ENCODE measurements at regions not wholly inside any gene's neighbourhood (a gene's known extent, or its start where the extent isn't known, plus 50 kb on each side); places are given as distances from the start of the nearest gene placed in this dataset.
A peak's percentile ranks its signal among the peaks of the same experiment; 100 is the strongest.

DNA sequence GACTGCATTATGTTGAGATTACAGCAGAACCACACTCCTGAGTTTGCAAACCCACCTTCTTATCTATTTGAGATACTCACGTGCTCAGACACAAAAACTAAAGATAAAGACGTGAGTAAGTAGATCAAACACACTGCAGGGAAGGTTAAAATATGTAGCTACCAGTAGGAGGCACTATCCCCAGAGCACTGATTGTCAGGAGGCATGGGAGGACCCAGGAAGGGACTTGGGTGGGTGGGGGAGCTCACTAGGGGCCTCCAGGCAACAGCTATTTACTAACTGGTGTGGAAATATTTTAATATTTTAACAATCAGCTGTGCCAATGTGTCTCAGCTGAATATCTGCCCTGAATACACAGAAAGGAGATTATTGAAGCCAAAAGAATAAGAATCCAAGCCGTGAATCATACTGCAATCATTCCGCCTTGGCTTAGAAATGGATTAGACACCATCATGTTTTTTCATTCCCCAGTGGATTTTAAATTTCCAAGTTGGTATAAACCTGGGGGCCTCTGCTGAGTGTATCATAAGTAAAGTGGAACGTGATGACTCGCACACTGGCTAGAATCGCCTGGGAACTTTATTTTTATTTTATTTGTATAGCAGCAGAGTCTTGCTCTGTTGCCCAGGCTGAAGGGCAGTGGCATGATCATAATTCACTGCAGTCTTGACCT lies 73.2 kb upstream of the CACNA1A start:
- Histone ChIP-seq H3K9me3 (ENCODE audit: control insufficient read depth, insufficient read depth, low read length) (no peaks in the 10 kb centered on the region), H3K27ac (ENCODE audit: low read length) (no peak overlapping the region), H3K27me3 (ENCODE audit: control insufficient read depth, insufficient read depth, low read length) (no peaks in the 10 kb centered on the region), H3K4me1 (ENCODE audit: control insufficient read depth, insufficient read depth, low read length) (no peaks in the 10 kb centered on the region), H3K4me3 (ENCODE audit: low read length) (no peak overlapping the region), H3K36me3 (ENCODE audit: control insufficient read depth, insufficient read depth, low read length) (no peaks in the 10 kb centered on the region)
- ATAC-seq = no peak
- H3K27ac Mint-ChIP-seq = no peak overlapping the region
- no peak overlapping the region for H3K4me3 Mint-ChIP-seq
- TF ChIP-seq, protein P1, sequence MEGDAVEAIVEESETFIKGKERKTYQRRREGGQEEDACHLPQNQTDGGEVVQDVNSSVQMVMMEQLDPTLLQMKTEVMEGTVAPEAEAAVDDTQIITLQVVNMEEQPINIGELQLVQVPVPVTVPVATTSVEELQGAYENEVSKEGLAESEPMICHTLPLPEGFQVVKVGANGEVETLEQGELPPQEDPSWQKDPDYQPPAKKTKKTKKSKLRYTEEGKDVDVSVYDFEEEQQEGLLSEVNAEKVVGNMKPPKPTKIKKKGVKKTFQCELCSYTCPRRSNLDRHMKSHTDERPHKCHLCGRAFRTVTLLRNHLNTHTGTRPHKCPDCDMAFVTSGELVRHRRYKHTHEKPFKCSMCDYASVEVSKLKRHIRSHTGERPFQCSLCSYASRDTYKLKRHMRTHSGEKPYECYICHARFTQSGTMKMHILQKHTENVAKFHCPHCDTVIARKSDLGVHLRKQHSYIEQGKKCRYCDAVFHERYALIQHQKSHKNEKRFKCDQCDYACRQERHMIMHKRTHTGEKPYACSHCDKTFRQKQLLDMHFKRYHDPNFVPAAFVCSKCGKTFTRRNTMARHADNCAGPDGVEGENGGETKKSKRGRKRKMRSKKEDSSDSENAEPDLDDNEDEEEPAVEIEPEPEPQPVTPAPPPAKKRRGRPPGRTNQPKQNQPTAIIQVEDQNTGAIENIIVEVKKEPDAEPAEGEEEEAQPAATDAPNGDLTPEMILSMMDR (IDR thresholded peaks at IDR 0.05) = no peak
- H3K4me1 Mint-ChIP-seq = no peaks in the 10 kb centered on the region
- intact Hi-C loops (cut with micrococcal nuclease) = no loop called here
- no peaks in the 10 kb centered on the region for H3K36me3 Mint-ChIP-seq
- DNase-seq = no peak
- H3K27me3 Mint-ChIP-seq (ENCODE audit: low read depth in 2 of 2) = peaks cover 0 to 12% of the 10 kb centered on the region in 2 donors
- H3K9me3 Mint-ChIP-seq = peaks cover 0 to 3% of the 10 kb centered on the region in 2 donors
- WGBS (ENCODE audit: insufficient coverage) = 86% methylated on average over 6 of the region's 7 CpGs

DNA sequence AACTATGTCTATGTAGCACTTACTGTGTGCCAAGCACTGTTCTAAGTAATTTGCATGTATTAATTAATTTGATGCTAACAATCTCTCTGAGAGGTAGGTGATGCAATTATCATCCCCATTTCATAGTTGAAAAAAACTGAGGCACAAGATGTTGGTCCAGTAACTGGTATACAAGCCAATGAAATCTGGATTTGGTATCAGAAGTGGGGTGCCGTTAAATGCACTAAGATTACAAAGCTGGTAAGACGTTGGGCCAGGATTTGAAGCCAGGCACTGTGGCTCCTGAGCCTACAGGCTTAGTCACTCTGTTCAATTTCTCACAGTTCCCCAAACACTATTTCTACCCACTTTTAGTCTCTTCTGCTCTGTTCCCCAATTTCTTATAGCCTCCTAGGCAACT lies 70.4 kb upstream of the CACNA1A start:
- ATAC-seq = no peak

GRCh38 chr19:13574933-13575332 lies 68.7 kb upstream of the CACNA1A start:
- H3K27me3 ChIP-seq (ENCODE audit: control insufficient read depth, insufficient read depth, low read length) = no peaks in the 10 kb centered on the region
- WGBS (ENCODE audit: insufficient coverage) = 49% methylated on average over 11 of the region's 11 CpGs
- no peak overlapping the region for H3K4me3 Mint-ChIP-seq
- H3K9me3 Mint-ChIP-seq = peaks cover 0 to 3% of the 10 kb centered on the region in 2 donors
- H3K9me3 ChIP-seq (ENCODE audit: control insufficient read depth, insufficient read depth, low read length) = no peaks in the 10 kb centered on the region
- no peak overlapping the region for H3K27ac ChIP-seq (ENCODE audit: low read length)
- no peaks in the 10 kb centered on the region for H3K36me3 ChIP-seq (ENCODE audit: control insufficient read depth, insufficient read depth, low read length)
- intact Hi-C loops (cut with micrococcal nuclease) = no loop called here
- TF ChIP-seq, protein P1 (IDR thresholded peaks at IDR 0.05) = no peak
- H3K4me1 ChIP-seq (ENCODE audit: control insufficient read depth, insufficient read depth, low read length) = no peaks in the 10 kb centered on the region
- H3K27ac Mint-ChIP-seq = no peak overlapping the region
- peaks cover 0 to 25% of the 10 kb centered on the region in 2 donors for H3K27me3 Mint-ChIP-seq (ENCODE audit: low read depth in 2 of 2)
- ATAC-seq (no peak), DNase-seq (peak in 1 of 2 donors; percentile 6)
- no peaks in the 10 kb centered on the region for H3K36me3 Mint-ChIP-seq
- H3K4me3 ChIP-seq (ENCODE audit: low read length) = no peak overlapping the region
- no peaks in the 10 kb centered on the region for H3K4me1 Mint-ChIP-seq

More for the DNA sequence above, 70.4 kb upstream of the CACNA1A start:
- H3K27ac Mint-ChIP-seq = no peak overlapping the region
- Histone ChIP-seq H3K9me3 (ENCODE audit: control insufficient read depth, insufficient read depth, low read length) (no peaks in the 10 kb centered on the region), H3K36me3 (ENCODE audit: control insufficient read depth, insufficient read depth, low read length) (no peaks in the 10 kb centered on the region), H3K4me3 (ENCODE audit: low read length) (no peak overlapping the region), H3K27ac (ENCODE audit: low read length) (no peak overlapping the region), H3K4me1 (ENCODE audit: control insufficient read depth, insufficient read depth, low read length) (no peaks in the 10 kb centered on the region), H3K27me3 (ENCODE audit: control insufficient read depth, insufficient read depth, low read length) (no peaks in the 10 kb centered on the region)
- 90% methylated on average over 2 of the region's 2 CpGs for WGBS (ENCODE audit: insufficient coverage)
- no peak for DNase-seq
- H3K9me3 Mint-ChIP-seq = peaks cover 0 to 3% of the 10 kb centered on the region in 2 donors
- H3K4me3 Mint-ChIP-seq = no peak overlapping the region
- no peaks in the 10 kb centered on the region for H3K4me1 Mint-ChIP-seq
- peaks cover 0 to 22% of the 10 kb centered on the region in 2 donors for H3K27me3 Mint-ChIP-seq (ENCODE audit: low read depth in 2 of 2)
- TF ChIP-seq, protein P1 (IDR thresholded peaks at IDR 0.05) = no peak
- H3K36me3 Mint-ChIP-seq = no peaks in the 10 kb centered on the region
- intact Hi-C loops (cut with micrococcal nuclease) = no loop called here

Measured in natural killer cell (primary cell).